Vagina (tissue), 2 donors: ENCODE measurements at regions not wholly inside any gene's neighbourhood (a gene's known extent, or its start where the extent isn't known, plus 50 kb on each side); places are given as distances from the start of the nearest gene placed in this dataset.

Experiments used
- CTCF ChIP-seq, 3 experiments: fragments of 450-650 bp in 2 of 3; fragments of 200-600 bp in 1 of 3; sonication (generic) in 1 of 3; IDR thresholded peaks; one replicate each; pipeline ENCODE4 v1.5.1; 2017 to 2019; ENCODE audit warnings: antibody characterized with exemption in 3 of 3, mild to moderate bottlenecking in 2 of 3, moderate library complexity in 2 of 3
- POLR2A ChIP-seq, 2 donors: fragments of 450-650 bp; IDR thresholded peaks; one replicate each; pipeline ENCODE4 v1.6.1; 2017; ENCODE audit warnings: antibody characterized with exemption in 2 of 2, mild to moderate bottlenecking in 2 of 2, moderate library complexity in 2 of 2

DNA sequence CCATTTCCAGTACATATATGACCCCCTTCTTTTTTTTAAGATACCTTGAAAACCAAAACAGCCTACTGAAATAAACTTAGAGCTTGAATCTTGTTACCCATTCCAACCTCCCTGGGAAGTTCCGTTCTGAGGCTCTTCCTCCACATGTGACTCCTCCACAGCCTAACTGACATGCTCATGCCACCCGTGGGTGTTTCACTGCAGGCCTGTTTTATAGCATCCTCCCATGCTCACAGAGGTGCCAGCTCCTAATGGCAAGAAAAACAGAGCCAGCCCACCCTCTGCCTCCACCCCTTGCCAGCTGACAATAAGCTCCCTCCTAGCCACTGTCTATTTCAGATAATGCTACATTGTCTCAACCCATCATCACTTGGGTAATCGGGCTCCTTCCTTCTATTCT, 97.6 kb upstream of the E2F8 start:
- TF ChIP-seq CTCF (IDR thresholded peaks at IDR 0.05): no peak
- no peak for TF ChIP-seq POLR2A (IDR thresholded peaks at IDR 0.05)
